GM10248 (cell line): ENCODE measurements at regions not wholly inside any gene's neighbourhood (a gene's known extent, or its start where the extent isn't known, plus 50 kb on each side); places are given as distances from the start of the nearest gene placed in this dataset.
"Not testable (repeated sequence)": the region's sequence is repeated elsewhere in the genome, so short reads cannot be mapped to it uniquely, and the experiment has no call there.

Experiments used
- CTCF ChIA-PET: fragments of 300-600 bp; sonication (Branson Sonifier 250); formaldehyde crosslinking; extraction: SDS; loops from one replicate; lab custom pipeline; 2021; ENCODE audit warnings: antibody characterized with exemption; lab: Yijun Ruan, JAX
- POLR2A ChIA-PET: fragments of 350-650 bp; sonication (Branson Sonifier 250); formaldehyde crosslinking; extraction: SDS; loops from one replicate; lab custom pipeline; 2020; ENCODE audit warnings: antibody characterized with exemption; lab: Yijun Ruan, JAX
- DNase-seq: peaks from one replicate; pipeline ENCODE4 v3.0.0; 2012; ENCODE audit errors: extremely low spot score
- CTCF ChIP-seq: IDR thresholded peaks from 2 replicates; pipeline ENCODE4 v1.5.1; 2012; ENCODE audit warnings: mild to moderate bottlenecking, low read depth; ENCODE audit errors: extremely low read depth, missing control alignments, control extremely low read depth

GRCh38 chr11:97028836-97029406, 639.1 kb downstream of the JRKL start:
- ChIA-PET POLR2A (no interaction called here), CTCF (no interaction called here)
- no peak for DNase-seq
- no peak for TF ChIP-seq CTCF

GRCh38 chr11:97033178-97033577, 643.4 kb downstream of the JRKL start:
- DNase-seq: no peak
- TF ChIP-seq CTCF: no peak
- ChIA-PET POLR2A (no interaction called here), CTCF (no interaction called here)

- ChIA-PET POLR2A (no interaction called here), CTCF (no interaction called here)
- no peak for TF ChIP-seq CTCF
- DNase-seq: no peak
Measured at GRCh38 chr11:97048481-97048880, 658.7 kb downstream of the JRKL start.

- no peak for DNase-seq
- TF ChIP-seq CTCF: no peak
- ChIA-PET POLR2A (no interaction called here), CTCF (interaction anchor here (1.1 kb wide), 1 partner anchor 20 kb away, joined by 5 read pairs; no protein-coding TSS in a partner anchor)
Measured at GRCh38 chr11:97060184-97060583, 670.4 kb downstream of the JRKL start.

- DNase-seq: no peak
- ChIA-PET CTCF (no interaction called here), POLR2A (no interaction called here)
- TF ChIP-seq CTCF: no peak
Measured at GRCh38 chr11:97069160-97069559, 679.3 kb downstream of the JRKL start.

- POLR2A ChIA-PET: no interaction called here
- no peak for DNase-seq
- TF ChIP-seq CTCF: no peak
- CTCF ChIA-PET: no interaction called here
Measured at GRCh38 chr11:97072420-97072819, 682.6 kb downstream of the JRKL start.

GRCh38 chr11:97076666-97077065, 686.9 kb downstream of the JRKL start:
- DNase-seq, CTCF ChIA-PET, POLR2A ChIA-PET: not testable (repeated sequence)
